CD4-positive, alpha-beta T cell (primary cell): ENCODE measurements at regions not wholly inside any gene's neighbourhood (a gene's known extent, or its start where the extent isn't known, plus 50 kb on each side); places are given as distances from the start of the nearest gene placed in this dataset.
"Not testable (repeated sequence)": the region's sequence is repeated elsewhere in the genome, so short reads cannot be mapped to it uniquely, and the experiment has no call there.

Experiments
- ATAC-seq: fragments of 200-7000 bp; cut with Tn5 transposase; one replicate; pipeline ENCODE4 v1.10.0; 2022; ENCODE audit warnings: mild to moderate bottlenecking; ENCODE audit not compliant: poor library complexity
- CTCF ChIA-PET: fragments of 350-600 bp; sonication (Branson Sonifier 250); formaldehyde crosslinking; loops from one replicate; lab custom pipeline; 2021; ENCODE audit warnings: antibody characterized with exemption, inconsistent platforms; lab: Charles Lee
- POLR2A ChIA-PET: fragments of 350-600 bp; sonication (Branson Sonifier 250); formaldehyde crosslinking; loops from one replicate; lab custom pipeline; 2021; ENCODE audit warnings: antibody characterized with exemption, inconsistent platforms; lab: Charles Lee
- DNase-seq, 14 experiments: peaks; one replicate each; pipeline ENCODE4 v3.0.0-alpha.2; 2013 to 2020; ENCODE audit warnings: mixed read lengths in 2 of 14
- H3K27ac ChIP-seq, 2 donors: one replicate each; pipeline versions ENCODE4 v1.5.1 to v1.7.0; 2013; ENCODE audit warnings: low read length in 2 of 2, low read depth in 1 of 2, mild to moderate bottlenecking in 1 of 2
- H3K27me3 ChIP-seq, 2 experiments: 1 replicate in 1 of 2; 2 replicates in 1 of 2; pipeline versions ENCODE4 v1.6.1 to v1.7.0; 2013; ENCODE audit warnings: low read length in 2 of 2, control low read depth in 1 of 2, mild to moderate bottlenecking in 1 of 2, moderate library complexity in 1 of 2; ENCODE audit not compliant: insufficient read depth in 2 of 2, control insufficient read depth in 1 of 2
- H3K36me3 ChIP-seq: one replicate; pipeline ENCODE4 v1.6.1; 2013; ENCODE audit warnings: low read length, control low read depth; ENCODE audit not compliant: insufficient read depth
- H3K4me1 ChIP-seq: one replicate; pipeline ENCODE4 v1.6.1; 2013; ENCODE audit warnings: low read length, control low read depth; ENCODE audit not compliant: insufficient read depth
- H3K4me3 ChIP-seq: one replicate; pipeline ENCODE4 v1.5.1; 2013; ENCODE audit warnings: mild to moderate bottlenecking, low read length, moderate library complexity
- H3K9me3 ChIP-seq, 2 experiments: 1 replicate in 1 of 2; 2 replicates in 1 of 2; pipeline versions ENCODE4 v1.6.1 to v1.7.0; 2013; ENCODE audit warnings: low read length in 2 of 2, mild to moderate bottlenecking in 2 of 2, control low read depth in 1 of 2, moderate library complexity in 1 of 2; ENCODE audit not compliant: control insufficient read depth in 1 of 2, insufficient read depth in 1 of 2
- H3K27ac Mint-ChIP-seq: one replicate; pipeline ENCODE4 v1.8.0; 2020; ENCODE audit warnings: mixed read lengths
- H3K27me3 Mint-ChIP-seq: one replicate; pipeline ENCODE4 v1.8.0; 2021; ENCODE audit warnings: mixed read lengths
- H3K36me3 Mint-ChIP-seq: one replicate; pipeline ENCODE4 v1.8.0; 2021; ENCODE audit warnings: low read depth, mixed read lengths
- H3K4me1 Mint-ChIP-seq: one replicate; pipeline ENCODE4 v1.8.0; 2021; ENCODE audit warnings: low read depth, mixed read lengths
- H3K4me3 Mint-ChIP-seq: one replicate; pipeline ENCODE4 v1.8.0; 2020; ENCODE audit warnings: mild to moderate bottlenecking, mixed read lengths
- H3K9me3 Mint-ChIP-seq: one replicate; pipeline ENCODE4 v1.8.0; 2020; ENCODE audit warnings: mixed read lengths
- CTCF ChIP-seq: fragments of 200-600 bp; IDR thresholded peaks from one replicate; pipeline ENCODE4 v1.8.0; 2022; ENCODE audit warnings: antibody characterized with exemption, mild to moderate bottlenecking
- intact Hi-C, 2 experiments: fragments of 100-400 bp; cut with DNase I in 1 of 2; cut with micrococcal nuclease in 1 of 2; formaldehyde crosslinking; loops; one replicate each; pipeline versions ENCODE4 v1.15.1 to v1.9.0; 2023 to 2025; cut with DNase I, micrococcal nuclease

GRCh38 chr4:179059396-179059795 lies 1617.2 kb upstream of the AGA start:
- Histone ChIP-seq H3K4me1 (no peaks in the 10 kb centered on the region), H3K4me3 (no peak overlapping the region), H3K36me3 (no peaks in the 10 kb centered on the region), H3K27me3 (no peaks in the 10 kb centered on the region), H3K9me3 (peaks cover 0 to 6% of the 10 kb centered on the region in 2 experiments), H3K27ac (no peak overlapping the region)
- ATAC-seq (no peak), DNase-seq (no peak)
- TF ChIP-seq CTCF = no peak
- CTCF ChIA-PET = no interaction called here
- Mint-ChIP-seq H3K4me3 (no peak overlapping the region), H3K27me3 (no peaks in the 10 kb centered on the region), H3K4me1 (no peaks in the 10 kb centered on the region), H3K36me3 (no peaks in the 10 kb centered on the region), H3K27ac (no peak overlapping the region), H3K9me3 (peaks cover 17% of the 10 kb centered on the region)
- intact Hi-C loops = no loop called here
- POLR2A ChIA-PET = no interaction called here

- H3K9me3 Mint-ChIP-seq, H3K4me3 Mint-ChIP-seq, H3K36me3 ChIP-seq, H3K27me3 ChIP-seq, POLR2A ChIA-PET, DNase-seq, H3K27me3 Mint-ChIP-seq, CTCF ChIA-PET, ATAC-seq, H3K9me3 ChIP-seq, H3K4me1 ChIP-seq, H3K4me1 Mint-ChIP-seq, H3K4me3 ChIP-seq, H3K27ac Mint-ChIP-seq, H3K36me3 Mint-ChIP-seq, intact Hi-C loops, H3K27ac ChIP-seq: not testable (repeated sequence)
These were observed 1624.0 kb upstream of the AGA start for GRCh38 chr4:179066254-179066653.

DNA sequence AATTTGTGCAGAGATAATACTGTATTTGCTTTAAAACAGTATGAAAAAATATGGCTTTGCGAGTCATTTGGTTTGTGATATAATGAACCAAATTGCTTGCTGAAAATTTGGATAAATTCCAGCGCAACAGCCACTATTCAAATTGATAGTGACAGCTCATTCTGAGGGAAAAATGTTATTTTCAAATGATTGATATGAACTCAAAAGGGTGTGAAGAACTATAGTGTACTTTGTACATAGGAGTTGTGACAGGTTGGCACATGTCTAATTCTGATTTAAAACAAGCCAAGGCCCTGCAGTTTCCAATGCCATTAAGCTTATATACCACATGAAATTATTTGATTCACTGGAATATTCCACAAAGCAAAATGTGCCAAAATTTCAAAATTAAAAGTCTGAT lies 1628.9 kb upstream of the AGA start:
- intact Hi-C loops = no loop called here
- no peak overlapping the region for H3K27ac Mint-ChIP-seq
- peaks cover 9% of the 10 kb centered on the region for H3K9me3 Mint-ChIP-seq
- Histone ChIP-seq H3K27me3 (no peaks in the 10 kb centered on the region), H3K4me3 (no peak overlapping the region), H3K4me1 (no peaks in the 10 kb centered on the region), H3K27ac (no peak overlapping the region), H3K36me3 (no peaks in the 10 kb centered on the region), H3K9me3 (no peaks in the 10 kb centered on the region)
- POLR2A ChIA-PET = no interaction called here
- no peak for TF ChIP-seq CTCF
- ATAC-seq (no peak), DNase-seq (no peak)
- CTCF ChIA-PET = no interaction called here
- no peaks in the 10 kb centered on the region for H3K4me1 Mint-ChIP-seq
- no peaks in the 10 kb centered on the region for H3K27me3 Mint-ChIP-seq
- no peak overlapping the region for H3K4me3 Mint-ChIP-seq
- no peaks in the 10 kb centered on the region for H3K36me3 Mint-ChIP-seq

DNA sequence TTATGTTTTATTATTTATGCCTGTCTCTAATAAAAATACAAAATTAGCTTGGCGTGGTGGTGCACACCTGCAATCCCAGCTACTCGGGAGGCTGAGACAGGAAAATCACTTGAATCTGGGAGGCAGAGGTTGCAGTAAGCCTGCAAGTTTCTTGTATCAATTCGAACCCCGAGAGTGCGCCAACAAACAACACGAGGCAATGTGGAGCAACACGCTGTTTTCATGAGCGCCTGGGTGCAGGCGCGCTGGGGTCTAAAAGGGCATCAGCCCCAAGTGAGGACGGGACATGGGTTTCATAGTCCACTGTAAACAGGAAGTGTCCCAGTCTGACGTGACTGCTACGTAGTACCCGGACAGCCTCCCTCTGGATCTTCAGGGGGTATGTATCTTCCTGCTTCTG lies 1634.6 kb upstream of the AGA start:
- Histone ChIP-seq H3K27me3 (no peaks in the 10 kb centered on the region), H3K9me3 (peaks cover 0 to 9% of the 10 kb centered on the region in 2 experiments), H3K4me3 (no peak overlapping the region), H3K27ac (no peak overlapping the region), H3K4me1 (no peaks in the 10 kb centered on the region), H3K36me3 (no peaks in the 10 kb centered on the region)
- Mint-ChIP-seq H3K4me3 (no peak overlapping the region), H3K27me3 (no peaks in the 10 kb centered on the region), H3K4me1 (no peaks in the 10 kb centered on the region), H3K36me3 (no peaks in the 10 kb centered on the region), H3K9me3 (peaks cover 6% of the 10 kb centered on the region), H3K27ac (no peak overlapping the region)
- intact Hi-C loops = no loop called here
- TF ChIP-seq CTCF = no peak
- DNase-seq (no peak), ATAC-seq (no peak)
- POLR2A ChIA-PET = no interaction called here
- CTCF ChIA-PET = no interaction called here
